ENCODE measurements at regions not wholly inside any gene's neighbourhood (a gene's known extent, or its start where the extent isn't known, plus 50 kb on each side); places are given as distances from the start of the nearest gene placed in this dataset.
"Not testable (repeated sequence)": the region's sequence is repeated elsewhere in the genome, so short reads cannot be mapped to it uniquely, and the experiment has no call there.

DNA sequence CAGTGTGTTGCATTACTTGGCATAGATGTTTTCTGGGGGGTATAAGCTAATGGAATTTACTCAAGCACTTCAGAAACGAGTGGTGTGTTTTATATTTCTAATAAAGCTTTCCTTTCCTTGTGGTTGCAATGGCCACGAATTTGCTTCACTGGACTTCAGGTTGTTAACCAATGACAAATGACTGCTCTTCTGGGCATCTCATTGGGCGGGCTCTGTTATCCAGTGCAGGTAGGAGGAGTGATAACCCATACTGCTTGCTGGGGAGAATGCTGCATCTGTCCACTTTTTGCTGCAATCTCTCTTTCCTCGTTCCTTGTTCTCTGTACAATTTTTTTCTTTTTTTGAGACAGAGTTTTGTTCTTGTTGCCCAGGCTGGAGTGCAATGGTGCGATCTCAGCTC lies 80.0 kb upstream of the RPH3A start:
- DNase-seq (ENCODE audit: low spot score): no peak

DNA sequence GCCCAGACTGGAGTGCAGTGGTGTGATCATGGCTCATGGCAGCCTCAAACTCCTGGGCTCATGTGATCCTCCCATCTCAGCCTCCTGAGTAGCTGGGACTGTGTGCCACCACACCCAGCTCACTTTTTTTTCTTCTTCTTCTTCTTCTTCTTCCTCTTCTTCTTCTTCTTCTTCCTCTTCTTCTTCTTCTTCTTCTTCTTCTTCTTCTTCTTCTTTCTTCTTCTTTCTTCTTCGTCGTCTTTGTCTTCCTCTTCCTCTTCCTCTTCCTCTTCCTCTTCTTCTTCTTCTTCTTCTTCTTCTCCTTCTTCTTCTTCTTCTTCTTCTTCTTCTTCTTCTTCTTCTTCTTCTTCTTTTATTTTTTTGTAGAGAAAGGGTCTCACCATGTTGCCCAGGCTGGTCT lies 78.8 kb upstream of the RPH3A start:
- not testable (repeated sequence) for DNase-seq (ENCODE audit: low spot score)

DNA sequence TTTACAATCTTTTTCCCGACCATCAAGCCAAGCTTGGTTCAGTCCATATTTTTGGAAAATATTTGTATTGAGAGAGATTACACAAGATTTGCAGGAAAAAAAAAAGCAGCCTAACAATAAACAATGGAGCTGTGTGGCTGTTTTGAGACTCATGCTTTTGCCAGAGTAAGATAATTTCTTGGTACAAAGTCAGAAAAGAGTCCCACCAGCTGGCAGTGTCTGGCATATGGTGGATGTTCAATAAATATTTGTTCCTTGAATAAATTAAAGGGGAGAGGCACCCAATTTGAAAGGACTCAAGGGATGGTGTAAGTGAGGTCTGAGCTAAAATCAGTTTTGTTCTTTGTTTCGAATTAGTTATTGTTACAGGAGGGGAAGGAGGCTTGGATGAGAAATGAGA lies 78.1 kb upstream of the RPH3A start:
- no peak for DNase-seq (ENCODE audit: low spot score)

DNA sequence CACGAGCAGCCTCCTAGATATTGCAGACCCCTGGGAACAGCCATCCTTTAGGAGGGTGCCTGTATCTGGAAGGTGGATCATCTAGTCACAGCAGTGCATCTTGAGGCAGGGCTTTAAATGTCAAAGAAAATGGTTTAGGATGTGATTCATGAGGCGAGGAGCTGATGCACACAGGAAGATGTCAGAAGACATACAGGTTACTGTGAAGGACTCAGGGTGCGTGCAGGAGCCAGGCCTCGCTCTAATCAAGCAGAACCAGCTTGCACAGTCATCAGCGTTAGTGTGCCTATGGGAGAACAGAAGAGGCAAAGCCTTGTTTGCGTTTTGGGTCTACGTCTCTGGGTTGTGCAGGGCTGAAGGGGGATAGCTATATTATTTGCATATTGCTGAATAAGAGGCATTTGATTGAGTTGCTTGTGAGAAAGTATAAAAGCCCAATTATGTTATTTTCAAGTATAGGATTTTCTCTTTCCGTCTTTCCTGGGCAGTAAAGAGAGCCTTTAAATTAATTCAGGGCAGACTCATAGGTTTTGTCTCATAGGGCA lies 77.3 kb upstream of the RPH3A start:
- DNase-seq (ENCODE audit: low spot score): no peak

DNA sequence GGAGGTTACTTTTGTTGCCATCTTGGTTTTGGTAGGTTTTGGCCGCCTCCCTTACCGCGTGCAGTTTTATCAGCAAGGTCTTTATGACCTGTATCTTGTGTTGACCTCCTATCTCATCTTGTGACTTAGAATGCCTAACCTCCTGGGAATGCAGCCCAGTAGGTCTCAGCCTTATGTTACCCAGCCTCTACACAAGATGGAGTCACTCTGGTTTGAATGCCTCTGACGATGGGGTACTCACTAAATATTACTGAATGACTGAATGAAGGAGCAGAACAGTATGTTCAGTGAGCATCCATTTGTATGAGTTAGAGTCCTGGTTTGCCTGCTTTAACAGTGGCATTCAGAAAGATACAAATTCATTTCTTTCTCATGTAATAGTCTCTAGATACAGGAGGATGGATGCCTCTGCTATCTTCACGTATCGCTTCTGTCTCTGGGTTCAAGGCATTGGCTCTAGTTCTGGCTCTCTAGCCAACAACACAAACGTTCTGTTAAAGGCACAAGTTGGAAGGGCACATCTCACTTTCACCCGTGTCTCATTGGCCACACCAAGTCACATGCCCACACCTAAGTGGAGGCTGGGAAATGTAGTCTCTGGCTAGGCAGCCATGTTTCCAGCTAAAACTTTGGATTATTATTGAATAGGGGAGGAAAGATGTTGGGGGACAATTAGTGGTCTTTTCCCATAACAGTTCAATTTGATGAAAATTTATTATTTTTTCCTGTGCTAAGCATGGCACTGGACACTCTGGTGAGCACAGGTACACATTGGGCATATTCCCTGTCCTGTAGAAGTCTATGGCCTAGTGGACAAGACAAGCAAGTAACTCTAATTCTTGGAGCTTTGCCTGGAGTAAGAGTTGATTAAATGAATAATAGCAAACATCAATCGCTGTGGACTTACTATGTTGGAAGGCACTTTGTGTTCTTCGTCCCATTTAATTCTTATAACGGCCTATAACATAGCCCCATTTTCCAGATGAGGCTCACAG lies 75.2 kb upstream of the RPH3A start:
- DNase-seq (ENCODE audit: low spot score): peak; percentile 20

DNA sequence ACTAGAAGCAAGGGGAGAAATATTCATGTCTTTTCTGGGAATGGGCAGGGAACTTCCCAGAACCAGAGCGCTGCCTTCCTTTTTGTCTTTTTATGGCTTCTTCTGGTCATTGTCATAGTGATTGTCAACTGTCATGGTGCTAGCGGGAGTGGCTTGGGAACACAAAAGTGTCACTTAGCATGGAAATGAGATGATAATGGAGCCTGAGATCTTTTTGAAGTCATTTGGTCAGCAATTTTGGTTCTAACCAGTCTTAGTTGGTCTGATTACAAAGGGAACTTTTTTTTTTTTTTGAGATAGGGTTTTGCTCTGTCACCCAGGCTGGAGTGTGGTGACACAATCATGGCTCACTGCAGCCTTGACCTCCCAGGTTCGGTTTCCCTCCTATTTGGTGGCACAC lies 62.7 kb upstream of the RPH3A start:
- DNase-seq (ENCODE audit: low spot score): no peak

DNA sequence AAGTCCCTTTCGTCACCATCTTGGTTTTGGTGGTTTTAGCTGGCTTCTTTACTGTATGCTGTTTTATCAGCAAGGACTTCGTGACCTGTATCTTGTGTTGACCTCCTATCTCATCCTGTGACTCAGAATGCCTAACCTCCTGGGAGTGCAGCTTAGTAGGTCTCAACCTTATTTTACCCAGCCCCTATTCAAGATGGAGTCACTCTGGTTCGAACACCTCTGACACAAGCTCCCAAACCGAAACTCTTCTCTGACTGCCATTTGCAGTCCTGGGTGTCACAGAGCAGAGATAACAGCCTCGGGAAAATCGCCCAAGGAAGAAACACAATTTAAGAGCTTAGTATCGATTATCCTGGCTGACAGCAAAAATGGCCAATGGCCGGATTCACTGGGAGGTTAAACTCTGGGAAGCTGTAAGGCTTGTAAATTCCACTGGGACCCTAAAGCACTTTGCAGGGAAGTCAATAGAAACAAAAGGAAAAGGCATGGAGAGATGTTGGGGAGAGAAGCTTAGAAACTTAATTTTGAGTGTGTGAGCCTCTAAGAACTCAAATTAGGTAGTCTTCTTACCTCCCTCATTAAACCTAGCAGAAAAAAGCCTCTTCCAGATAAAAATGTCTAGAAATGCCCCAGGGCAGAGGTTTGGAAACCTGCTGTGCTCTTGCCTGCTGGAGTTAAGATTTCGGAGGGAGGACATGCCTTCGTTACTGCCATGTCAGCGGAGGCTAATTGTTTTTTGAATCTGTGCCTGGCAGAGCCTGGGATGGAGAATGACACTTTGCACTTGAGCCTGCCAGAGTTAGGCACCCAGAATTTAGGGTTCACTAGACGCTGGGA lies 56.5 kb upstream of the RPH3A start:
- no peak for DNase-seq (ENCODE audit: low spot score)

DNA sequence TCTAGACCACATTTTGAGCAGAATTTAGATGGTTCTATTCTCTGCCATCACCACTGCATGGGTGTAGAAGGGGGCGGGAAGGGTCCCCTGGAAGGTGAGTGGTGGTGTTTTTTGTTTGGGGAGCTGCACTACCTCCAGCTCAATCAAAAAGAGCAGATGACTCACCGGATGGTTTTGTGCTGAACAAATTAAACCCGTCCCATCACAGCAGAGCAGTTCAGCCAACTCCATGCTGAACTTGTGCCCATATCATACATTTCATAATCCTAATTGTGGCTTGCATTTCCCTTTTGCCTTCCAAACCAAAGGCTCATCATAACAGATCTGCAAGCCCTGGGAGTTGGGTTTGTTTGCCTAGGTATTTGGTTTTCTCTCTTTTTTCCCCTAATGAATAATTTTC lies 53.0 kb upstream of the RPH3A start:
- DNase-seq (ENCODE audit: low spot score): no peak

DNA sequence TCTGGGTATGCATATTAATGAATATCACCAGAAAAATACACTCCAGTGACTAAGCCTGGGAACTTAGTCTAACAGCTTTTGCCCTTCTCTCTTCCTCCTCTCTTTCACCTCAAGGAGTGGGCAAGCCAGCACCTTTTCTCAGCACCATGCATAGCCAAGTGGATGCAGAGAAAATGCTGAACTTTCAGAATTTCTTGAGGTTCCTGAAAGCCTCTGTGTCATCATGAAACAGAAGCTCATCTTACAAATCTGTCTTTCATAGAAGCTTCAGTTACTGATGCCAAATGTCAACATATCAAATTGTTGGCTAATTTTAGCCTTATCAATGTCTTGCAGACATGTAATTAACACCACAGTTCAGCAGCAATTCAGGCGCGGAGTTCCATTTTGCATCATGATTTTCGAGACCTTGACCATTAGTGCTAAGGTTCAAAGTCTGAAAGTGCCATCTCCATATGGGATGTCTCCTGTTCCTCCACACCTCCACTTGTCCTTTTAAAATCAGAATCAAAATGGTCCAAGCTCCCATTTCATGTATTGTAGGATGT lies 51.1 kb upstream of the RPH3A start:
- no peak for DNase-seq (ENCODE audit: low spot score)

DNA sequence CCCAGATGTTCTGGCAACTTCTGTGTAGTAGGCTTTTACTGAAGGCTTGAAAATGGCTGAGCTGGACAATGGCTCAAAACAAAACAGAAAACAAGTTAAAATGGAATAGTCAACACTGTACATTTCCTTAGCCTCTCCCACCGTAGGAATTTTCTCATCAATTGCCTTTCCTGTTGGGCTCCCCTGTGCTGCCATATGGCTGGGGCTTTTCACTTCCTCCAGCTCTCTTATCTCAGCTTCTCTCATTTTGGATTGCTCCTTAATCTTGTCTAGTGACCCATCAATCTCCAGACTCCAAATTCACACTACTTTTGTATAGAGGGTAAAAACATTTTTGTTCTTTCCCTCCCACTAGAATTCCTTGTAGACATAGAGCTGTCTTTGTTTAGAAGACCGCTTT lies 50.4 kb upstream of the RPH3A start:
- no peak for DNase-seq (ENCODE audit: low spot score)

All from AG08396 (cell line).